Keratinocyte (primary cell): ENCODE measurements at regions not wholly inside any gene's neighbourhood (a gene's known extent, or its start where the extent isn't known, plus 50 kb on each side); places are given as distances from the start of the nearest gene placed in this dataset.

Experiments
- DNase-seq: peaks from one replicate; pipeline ENCODE4 v3.0.0-alpha.2; 2011; ENCODE audit warnings: low read depth, missing footprints, low spot score
- FAIRE-seq: peaks from 2 replicates; lab custom pipeline; 2011; peaks lifted over from hg19 to GRCh38; lab: Jason Lieb, UNC
- H2AFZ ChIP-seq: 2 replicates; pipeline ENCODE4 v1.6.0; 2012; ENCODE audit warnings: low read length, control low read depth, inconsistent platforms; ENCODE audit not compliant: control insufficient read depth
- H3K27ac ChIP-seq: 2 replicates; pipeline ENCODE4 v1.5.1; 2011; ENCODE audit warnings: low read length; ENCODE audit not compliant: control insufficient read depth, insufficient read depth
- H3K27me3 ChIP-seq: 3 replicates; pipeline ENCODE4 v1.6.0; 2011; ENCODE audit warnings: low read length; ENCODE audit not compliant: control insufficient read depth, insufficient read depth; ENCODE audit errors: extremely low read depth
- H3K36me3 ChIP-seq, 2 experiments: 2 replicates in 1 of 2; 3 replicates in 1 of 2; pipeline ENCODE4 v1.5.1; 2011; ENCODE audit warnings: low read length in 2 of 2, mild to moderate bottlenecking in 1 of 2; ENCODE audit not compliant: control insufficient read depth in 2 of 2, insufficient read depth in 2 of 2; ENCODE audit errors: extremely low read depth in 1 of 2
- H3K4me1 ChIP-seq: 3 replicates; pipeline ENCODE4 v1.5.1; 2011; ENCODE audit warnings: low read length; ENCODE audit not compliant: control insufficient read depth, insufficient read depth; ENCODE audit errors: extremely low read depth
- H3K4me2 ChIP-seq: 3 replicates; pipeline ENCODE4 v1.6.0; 2011; ENCODE audit warnings: low read depth, low read length; ENCODE audit not compliant: control insufficient read depth, insufficient read depth; ENCODE audit errors: extremely low read depth
- H3K4me3 ChIP-seq, 3 experiments: fragments of 200-600 bp in 1 of 3; sonication (generic) in 1 of 3; 2 replicates in 2 of 3; 3 replicates in 1 of 3; pipeline ENCODE4 v1.5.1; 2011 to 2016; ENCODE audit warnings: low read length in 3 of 3, mild to moderate bottlenecking in 3 of 3, control low read depth in 2 of 3, inconsistent platforms in 1 of 3, low read depth in 1 of 3, mixed read lengths in 1 of 3, mixed run types in 1 of 3, moderate library complexity in 1 of 3; ENCODE audit not compliant: control insufficient read depth in 2 of 3, insufficient read depth in 2 of 3; ENCODE audit errors: extremely low read depth in 1 of 3
- H3K79me2 ChIP-seq: 2 replicates; pipeline ENCODE4 v1.6.0; 2012; ENCODE audit warnings: low read length; ENCODE audit not compliant: control insufficient read depth, insufficient read depth
- H3K9ac ChIP-seq: 3 replicates; pipeline ENCODE4 v1.6.0; 2011; ENCODE audit warnings: low read length; ENCODE audit not compliant: control insufficient read depth, insufficient read depth; ENCODE audit errors: extremely low read depth
- H3K9me1 ChIP-seq: 3 replicates; pipeline ENCODE4 v1.6.0; 2011; ENCODE audit warnings: low read length; ENCODE audit not compliant: control insufficient read depth, insufficient read depth; ENCODE audit errors: extremely low read depth
- H3K9me3 ChIP-seq: 2 replicates; pipeline ENCODE4 v1.5.1; 2012; ENCODE audit warnings: low read depth, low read length; ENCODE audit not compliant: control insufficient read depth
- H4K20me1 ChIP-seq: 3 replicates; pipeline ENCODE4 v1.6.0; 2011; ENCODE audit warnings: low read length; ENCODE audit not compliant: control insufficient read depth, insufficient read depth; ENCODE audit errors: extremely low read depth
- EZH2 ChIP-seq: IDR thresholded peaks from one replicate; pipeline ENCODE4 v1.6.1; 2012; ENCODE audit warnings: inconsistent platforms, mild to moderate bottlenecking, low read length, moderate library complexity
- dilution Hi-C: fragments of 300-500 bp; cut with MboI; formaldehyde crosslinking; loops from one replicate; pipeline ENCODE4 v1.7.0; 2020; ENCODE audit warnings: low sequenced_read_pairs; ENCODE audit not compliant: extremely low pct_ligation_motif_present
- TF ChIP-seq, protein P1 (sequence below), 3 experiments: IDR thresholded peaks in 1 of 3; conservative IDR thresholded peaks in 1 of 3; optimal IDR thresholded peaks in 1 of 3; 2 replicates in 2 of 3; 3 replicates in 1 of 3; pipeline versions ENCODE3 to v1.5.1; 2011; ENCODE audit warnings: low read length in 3 of 3, mild to moderate bottlenecking in 3 of 3, moderate library complexity in 2 of 3, control low read depth in 1 of 3, inconsistent platforms in 1 of 3; ENCODE audit not compliant: insufficient read depth in 2 of 3; ENCODE audit errors: extremely low read depth in 1 of 3

DNA sequence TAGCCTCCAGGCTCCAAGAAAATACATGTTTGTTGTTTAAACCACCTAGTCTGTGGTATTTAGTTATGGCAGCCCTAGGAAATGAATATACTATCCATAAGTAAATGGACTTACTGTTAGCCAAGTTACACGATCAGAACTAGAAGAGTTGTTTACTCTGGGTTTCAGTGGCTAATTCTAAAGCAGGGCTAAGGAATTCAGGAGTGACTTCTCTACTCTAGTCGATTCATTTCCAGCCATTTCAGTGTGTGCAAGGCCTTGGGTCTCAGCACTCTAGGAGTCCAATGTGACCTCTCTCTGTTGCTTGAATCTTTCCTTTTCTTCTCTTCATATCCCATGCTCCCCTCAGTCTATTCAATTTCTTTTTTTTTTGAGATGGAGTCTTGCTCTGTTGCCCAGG, 66.7 kb downstream of the BHLHE40 start:
- no peak for TF ChIP-seq EZH2
- TF ChIP-seq, protein P1, sequence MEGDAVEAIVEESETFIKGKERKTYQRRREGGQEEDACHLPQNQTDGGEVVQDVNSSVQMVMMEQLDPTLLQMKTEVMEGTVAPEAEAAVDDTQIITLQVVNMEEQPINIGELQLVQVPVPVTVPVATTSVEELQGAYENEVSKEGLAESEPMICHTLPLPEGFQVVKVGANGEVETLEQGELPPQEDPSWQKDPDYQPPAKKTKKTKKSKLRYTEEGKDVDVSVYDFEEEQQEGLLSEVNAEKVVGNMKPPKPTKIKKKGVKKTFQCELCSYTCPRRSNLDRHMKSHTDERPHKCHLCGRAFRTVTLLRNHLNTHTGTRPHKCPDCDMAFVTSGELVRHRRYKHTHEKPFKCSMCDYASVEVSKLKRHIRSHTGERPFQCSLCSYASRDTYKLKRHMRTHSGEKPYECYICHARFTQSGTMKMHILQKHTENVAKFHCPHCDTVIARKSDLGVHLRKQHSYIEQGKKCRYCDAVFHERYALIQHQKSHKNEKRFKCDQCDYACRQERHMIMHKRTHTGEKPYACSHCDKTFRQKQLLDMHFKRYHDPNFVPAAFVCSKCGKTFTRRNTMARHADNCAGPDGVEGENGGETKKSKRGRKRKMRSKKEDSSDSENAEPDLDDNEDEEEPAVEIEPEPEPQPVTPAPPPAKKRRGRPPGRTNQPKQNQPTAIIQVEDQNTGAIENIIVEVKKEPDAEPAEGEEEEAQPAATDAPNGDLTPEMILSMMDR (optimal IDR thresholded peaks at IDR 0.05 in 1 of 3, IDR thresholded peaks at IDR 0.05 in 1 of 3, conservative IDR thresholded peaks at IDR 0.05 in 1 of 3; ENCODE audit: extremely low read depth in 1 of 3, insufficient read depth in 2 of 3, low read length in 3 of 3), result no peak
- Histone ChIP-seq H3K4me1 (no peaks in the 10 kb centered on the region), H3K4me2 (no peak overlapping the region), H3K4me3 (no peak overlapping the region), H3K27me3 (no peaks in the 10 kb centered on the region), H3K79me2 (no peaks in the 10 kb centered on the region), H3K9me1 (no peaks in the 10 kb centered on the region), H4K20me1 (no peaks in the 10 kb centered on the region), H3K27ac (no peak overlapping the region), H3K9ac (no peak overlapping the region), H2AFZ (no peak overlapping the region), H3K36me3 (no peaks in the 10 kb centered on the region), H3K9me3 (no peaks in the 10 kb centered on the region)
- DNase-seq (no peak), FAIRE-seq (no peak)
- dilution Hi-C loops, result no loop called here

DNA sequence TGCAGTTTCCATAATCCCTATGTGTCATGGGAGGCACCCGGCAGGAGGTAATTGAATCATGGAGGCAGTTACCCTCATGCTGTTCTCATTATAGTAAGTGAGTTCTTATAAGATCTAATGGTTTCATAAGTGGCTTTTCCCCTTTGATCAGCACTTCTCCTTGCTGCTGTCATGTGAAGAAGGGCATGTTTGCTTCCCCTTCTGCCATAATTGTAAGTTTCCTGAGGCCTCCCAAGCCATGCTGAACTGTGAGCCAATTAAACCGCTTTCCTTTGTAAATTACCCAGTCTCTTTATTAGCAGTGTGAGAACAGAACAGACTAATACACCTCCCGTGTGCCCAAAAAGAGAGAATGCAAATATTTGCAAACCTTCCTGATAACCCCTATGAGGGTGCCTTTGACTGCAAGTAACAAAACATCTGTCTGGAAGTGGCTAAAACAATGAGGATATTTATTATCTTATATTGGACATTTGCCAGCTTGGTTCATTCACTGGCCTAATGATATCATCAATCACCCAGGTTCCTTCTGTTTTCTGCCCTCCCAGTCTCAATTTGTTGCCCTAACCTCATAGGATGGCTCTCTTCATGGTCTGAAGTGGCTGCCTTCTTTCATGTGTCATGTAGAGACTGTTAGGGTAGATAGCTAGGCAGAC, 68.7 kb downstream of the BHLHE40 start:
- FAIRE-seq, result no peak
- dilution Hi-C loops, result no loop called here
- no peaks in the 10 kb centered on the region for H3K27me3 ChIP-seq
- H2AFZ ChIP-seq, result no peak overlapping the region
- H3K9me3 ChIP-seq, result no peaks in the 10 kb centered on the region
- DNase-seq, result no peak
- no peak overlapping the region for H3K27ac ChIP-seq
- H3K36me3 ChIP-seq, result no peaks in the 10 kb centered on the region
- H3K79me2 ChIP-seq, result no peaks in the 10 kb centered on the region
- no peak overlapping the region for H3K9ac ChIP-seq
- no peaks in the 10 kb centered on the region for H3K9me1 ChIP-seq
- H3K4me3 ChIP-seq, result no peak overlapping the region
- no peaks in the 10 kb centered on the region for H4K20me1 ChIP-seq
- no peak overlapping the region for H3K4me2 ChIP-seq
- no peaks in the 10 kb centered on the region for H3K4me1 ChIP-seq
- no peak for TF ChIP-seq EZH2
- TF ChIP-seq, protein P1 (optimal IDR thresholded peaks at IDR 0.05 in 1 of 3, IDR thresholded peaks at IDR 0.05 in 1 of 3, conservative IDR thresholded peaks at IDR 0.05 in 1 of 3; ENCODE audit: extremely low read depth in 1 of 3, insufficient read depth in 2 of 3, low read length in 3 of 3), result no peak
